Skin epidermis (tissue), 12 donors: ENCODE measurements at regions not wholly inside any gene's neighbourhood (a gene's known extent, or its start where the extent isn't known, plus 50 kb on each side); places are given as distances from the start of the nearest gene placed in this dataset.
"Not testable (repeated sequence)": the region's sequence is repeated elsewhere in the genome, so short reads cannot be mapped to it uniquely, and the experiment has no call there.

ENCODE experiments used
- H3K27ac ChIP-seq, 21 experiments: fragments of 200-600 bp; sonication (generic) in 11 of 21; one replicate each; pipeline ENCODE4 v1.5.0; 2020; ENCODE audit warnings: mild to moderate bottlenecking in 3 of 21, inconsistent platforms in 2 of 21, moderate library complexity in 2 of 21
- H3K4me3 ChIP-seq, 7 experiments: fragments of 200-600 bp; sonication (generic) in 2 of 7; one replicate each; pipeline ENCODE4 v1.5.0; 2020; ENCODE audit warnings: inconsistent platforms in 2 of 7, mild to moderate bottlenecking in 2 of 7, moderate library complexity in 1 of 7

GRCh38 chr20:53874104-53874503 lies 196.3 kb downstream of the BCAS1 start:
- Histone ChIP-seq H3K4me3 (no peak overlapping the region), H3K27ac (peak overlapping the region in 1 of 21 experiments; percentile 85)

GRCh38 chr20:53873230-53873604 lies 197.2 kb downstream of the BCAS1 start:
- H3K27ac ChIP-seq = peak overlapping the region in 10 of 21 experiments; percentile 8 to 88 (median 68)
- H3K4me3 ChIP-seq = peak overlapping the region in 1 of 7 experiments; percentile 2

GRCh38 chr20:53872561-53873229 lies 197.7 kb downstream of the BCAS1 start:
- Histone ChIP-seq H3K27ac (peak overlapping the region in 17 of 21 experiments; percentile 22 to 88 (median 67)), H3K4me3 (peak overlapping the region in 1 of 7 experiments; percentile 2)

GRCh38 chr20:53872081-53872541 lies 198.3 kb downstream of the BCAS1 start:
- Histone ChIP-seq H3K27ac (peak overlapping the region in 17 of 21 experiments; percentile 22 to 88 (median 67)), H3K4me3 (no peak overlapping the region)

- H3K27ac ChIP-seq = peak overlapping the region in 12 of 21 experiments; percentile 22 to 88 (median 68)
Measured at GRCh38 chr20:53871541-53871940, 198.9 kb downstream of the BCAS1 start.

GRCh38 chr20:53870426-53871315 lies 199.7 kb downstream of the BCAS1 start:
- Histone ChIP-seq H3K4me3 (no peak overlapping the region), H3K27ac (peak overlapping the region in 12 of 21 experiments; percentile 6 to 88 (median 60))

More at GRCh38 chr20:53871541-53871940, 198.9 kb downstream of the BCAS1 start:
- H3K4me3 ChIP-seq = no peak overlapping the region

- Histone ChIP-seq H3K4me3 (no peak overlapping the region), H3K27ac (peak overlapping the region in 16 of 21 experiments; percentile 6 to 88 (median 60))
Measured at GRCh38 chr20:53869466-53870258, 200.7 kb downstream of the BCAS1 start.

- peak overlapping the region in 19 of 21 experiments; percentile 35 to 92 (median 80) for H3K27ac ChIP-seq
Measured at GRCh38 chr20:53867741-53868351, 202.5 kb downstream of the BCAS1 start.

GRCh38 chr20:53866794-53867740 lies 203.3 kb downstream of the BCAS1 start:
- Histone ChIP-seq H3K4me3 (no peak overlapping the region), H3K27ac (peak overlapping the region in 20 of 21 experiments; percentile 6 to 92 (median 80))

More at GRCh38 chr20:53867741-53868351, 202.5 kb downstream of the BCAS1 start:
- no peak overlapping the region for H3K4me3 ChIP-seq

GRCh38 chr20:53865901-53866793 lies 204.2 kb downstream of the BCAS1 start:
- Histone ChIP-seq H3K27ac (peak overlapping the region in 20 of 21 experiments; percentile 6 to 92 (median 80)), H3K4me3 (no peak overlapping the region)

GRCh38 chr20:53864765-53865683 lies 205.4 kb downstream of the BCAS1 start:
- H3K27ac ChIP-seq = peak overlapping the region in 18 of 21 experiments; percentile 6 to 92 (median 74)
- H3K4me3 ChIP-seq = not testable (repeated sequence)

GRCh38 chr20:53863923-53864641 lies 206.3 kb downstream of the BCAS1 start:
- H3K27ac ChIP-seq = peak overlapping the region in 2 of 21 experiments; percentile 12 to 83
- not testable (repeated sequence) for H3K4me3 ChIP-seq

- H3K4me3 ChIP-seq, H3K27ac ChIP-seq: not testable (repeated sequence)
Measured at GRCh38 chr20:53863535-53863922, 206.9 kb downstream of the BCAS1 start.

GRCh38 chr20:53863039-53863438 lies 207.4 kb downstream of the BCAS1 start:
- not testable (repeated sequence) for H3K4me3 ChIP-seq, H3K27ac ChIP-seq

- H3K4me3 ChIP-seq = not testable (repeated sequence)
Measured at GRCh38 chr20:53862490-53862889, 207.9 kb downstream of the BCAS1 start.

GRCh38 chr20:53862136-53862397 lies 208.3 kb downstream of the BCAS1 start:
- not testable (repeated sequence) for H3K27ac ChIP-seq, H3K4me3 ChIP-seq

More at GRCh38 chr20:53862490-53862889, 207.9 kb downstream of the BCAS1 start:
- H3K27ac ChIP-seq = not testable (repeated sequence)
